Testis (tissue), 2 donors: ENCODE measurements at regions not wholly inside any gene's neighbourhood (a gene's known extent, or its start where the extent isn't known, plus 50 kb on each side); places are given as distances from the start of the nearest gene placed in this dataset.

Source experiments
- POLR2A ChIP-seq: fragments of 450-650 bp; IDR thresholded peaks from one replicate; pipeline ENCODE4 v1.6.1; 2017; ENCODE audit warnings: antibody characterized with exemption, mild to moderate bottlenecking, moderate library complexity
- TF ChIP-seq, protein P1 (sequence below), 3 experiments: fragments of 450-650 bp in 2 of 3; fragments of 200-600 bp in 1 of 3; sonication (generic) in 1 of 3; IDR thresholded peaks; one replicate each; pipeline ENCODE4 v1.5.1; 2016 to 2019; ENCODE audit warnings: antibody characterized with exemption in 3 of 3, mild to moderate bottlenecking in 2 of 3, moderate library complexity in 1 of 3

DNA sequence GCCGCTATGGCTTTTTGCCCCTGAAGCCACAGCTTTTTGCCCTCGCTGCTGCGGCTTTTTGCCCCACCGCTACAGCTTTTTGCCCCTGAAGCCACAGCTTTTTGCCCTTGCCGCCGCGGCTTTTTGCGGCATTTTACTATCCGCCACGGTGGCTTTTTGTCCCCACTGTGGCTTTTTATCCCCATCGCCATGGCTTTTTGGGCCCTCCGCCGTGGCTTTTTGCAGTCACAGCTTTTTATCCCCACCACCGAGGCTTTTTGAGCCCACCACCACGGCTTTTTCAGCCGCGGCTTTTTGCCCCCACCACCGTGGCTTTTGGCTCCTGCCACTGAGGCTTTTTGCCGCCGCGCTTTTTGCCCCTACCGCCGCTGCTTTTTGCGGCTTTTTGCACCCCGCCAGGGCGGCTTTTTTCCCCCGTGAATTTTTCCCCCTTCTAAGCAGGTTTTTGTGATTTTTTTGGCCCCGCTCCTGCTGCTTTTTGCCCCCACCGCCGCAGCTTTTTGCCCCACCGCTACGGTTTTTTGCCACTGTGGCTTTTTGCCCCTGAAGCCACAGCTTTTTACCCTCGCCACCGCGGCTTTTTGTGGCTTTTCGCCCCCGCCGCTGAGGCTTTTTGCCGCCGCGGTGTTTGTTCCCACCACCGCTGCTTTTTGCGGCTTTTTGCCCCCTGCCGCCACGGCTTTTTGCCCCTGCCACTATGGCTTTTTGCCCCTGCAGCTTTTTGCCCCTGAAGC, 2797.2 kb upstream of the TEKT4 start:
- no peak for TF ChIP-seq POLR2A
- TF ChIP-seq, protein P1, sequence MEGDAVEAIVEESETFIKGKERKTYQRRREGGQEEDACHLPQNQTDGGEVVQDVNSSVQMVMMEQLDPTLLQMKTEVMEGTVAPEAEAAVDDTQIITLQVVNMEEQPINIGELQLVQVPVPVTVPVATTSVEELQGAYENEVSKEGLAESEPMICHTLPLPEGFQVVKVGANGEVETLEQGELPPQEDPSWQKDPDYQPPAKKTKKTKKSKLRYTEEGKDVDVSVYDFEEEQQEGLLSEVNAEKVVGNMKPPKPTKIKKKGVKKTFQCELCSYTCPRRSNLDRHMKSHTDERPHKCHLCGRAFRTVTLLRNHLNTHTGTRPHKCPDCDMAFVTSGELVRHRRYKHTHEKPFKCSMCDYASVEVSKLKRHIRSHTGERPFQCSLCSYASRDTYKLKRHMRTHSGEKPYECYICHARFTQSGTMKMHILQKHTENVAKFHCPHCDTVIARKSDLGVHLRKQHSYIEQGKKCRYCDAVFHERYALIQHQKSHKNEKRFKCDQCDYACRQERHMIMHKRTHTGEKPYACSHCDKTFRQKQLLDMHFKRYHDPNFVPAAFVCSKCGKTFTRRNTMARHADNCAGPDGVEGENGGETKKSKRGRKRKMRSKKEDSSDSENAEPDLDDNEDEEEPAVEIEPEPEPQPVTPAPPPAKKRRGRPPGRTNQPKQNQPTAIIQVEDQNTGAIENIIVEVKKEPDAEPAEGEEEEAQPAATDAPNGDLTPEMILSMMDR (IDR thresholded peaks at IDR 0.05): no peak
